ENCODE measurements at regions not wholly inside any gene's neighbourhood (a gene's known extent, or its start where the extent isn't known, plus 50 kb on each side); places are given as distances from the start of the nearest gene placed in this dataset.

- no peaks in the 10 kb centered on the region for H4K20me1 ChIP-seq (ENCODE audit: insufficient read depth)
- POLR2A ChIA-PET, result no interaction called here
- no peak for TF ChIP-seq POLR2A (IDR thresholded peaks at IDR 0.05; ENCODE audit: borderline replicate concordance, extremely low read depth, insufficient read depth, insufficient read length)
- no peak for TF ChIP-seq REST (IDR thresholded peaks at IDR 0.05; ENCODE audit: low read depth)
- TF ChIP-seq CTCF (IDR thresholded peaks at IDR 0.05 in 2 of 3, conservative IDR thresholded peaks at IDR 0.05 in 1 of 3; ENCODE audit: borderline replicate concordance in 1 of 3, insufficient read depth in 1 of 3, low read depth in 2 of 3, low read length in 2 of 3), result no peak
- TF ChIP-seq SP1 (IDR thresholded peaks at IDR 0.05; ENCODE audit: low read depth), result no peak
- TF ChIP-seq ATF3 (IDR thresholded peaks at IDR 0.05), result no peak
- TF ChIP-seq SRF (IDR thresholded peaks at IDR 0.05; ENCODE audit: low read depth), result no peak
- no peak for TF ChIP-seq EZH2phosphoT487 (IDR thresholded peaks at IDR 0.05; ENCODE audit: borderline replicate concordance)
- TF ChIP-seq, protein P1, sequence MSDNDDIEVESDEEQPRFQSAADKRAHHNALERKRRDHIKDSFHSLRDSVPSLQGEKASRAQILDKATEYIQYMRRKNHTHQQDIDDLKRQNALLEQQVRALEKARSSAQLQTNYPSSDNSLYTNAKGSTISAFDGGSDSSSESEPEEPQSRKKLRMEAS (IDR thresholded peaks at IDR 0.05), result no peak
- no peak for TF ChIP-seq JUND (IDR thresholded peaks at IDR 0.05)
- TF ChIP-seq ZFX (IDR thresholded peaks at IDR 0.05), result no peak
- no peak for TF ChIP-seq YY1 (IDR thresholded peaks at IDR 0.05; ENCODE audit: extremely low read depth, insufficient replicate concordance, low read depth, low read length)
- no peak for TF ChIP-seq EZH2 (IDR thresholded peaks at IDR 0.05)
- no peak for TF ChIP-seq POLR2AphosphoS5 (IDR thresholded peaks at IDR 0.05; ENCODE audit: low read depth, low read length)
- TF ChIP-seq ZNF274 (IDR thresholded peaks at IDR 0.05; ENCODE audit: low read depth, low read length), result no peak
- TF ChIP-seq RAD21 (IDR thresholded peaks at IDR 0.05; ENCODE audit: low read depth), result no peak
- TF ChIP-seq CBX3 (IDR thresholded peaks at IDR 0.05; ENCODE audit: low read depth), result no peak
- TF ChIP-seq ELF1 (IDR thresholded peaks at IDR 0.05; ENCODE audit: borderline replicate concordance, low read depth), result no peak
- TF ChIP-seq ZBTB33 (IDR thresholded peaks at IDR 0.05; ENCODE audit: extremely low read depth, insufficient replicate concordance, low read length), result no peak
- H3K4me2 ChIP-seq (ENCODE audit: low read length), result no peak overlapping the region
- no peak for DNase-seq (ENCODE audit: low read depth, low spot score)
- RAD21 ChIA-PET (ENCODE audit: low non-redundant PET in 1 of 2, low total read pairs in 2 of 2, uncharacterized antibody in 2 of 2, unreplicated experiment in 2 of 2), result no interaction called here
- no peaks in the 10 kb centered on the region for H3K9me2 ChIP-seq (ENCODE audit: insufficient read depth)
- H3K4me1 ChIP-seq (ENCODE audit: control insufficient read depth in 1 of 2, insufficient read depth in 2 of 2, low read length in 2 of 2), result no peaks in the 10 kb centered on the region
- no peaks in the 10 kb centered on the region for H3K9me3 ChIP-seq (ENCODE audit: control insufficient read depth in 1 of 2, insufficient read depth in 1 of 2, low read depth in 1 of 2, low read length in 2 of 2)
- CTCF ChIA-PET, result no interaction called here
- no peak for ATAC-seq
- H3K9ac ChIP-seq (ENCODE audit: low read length), result no peak overlapping the region
- no peak overlapping the region for H2AFZ ChIP-seq (ENCODE audit: low read depth, low read length, poor library complexity, severe bottlenecking)
- no peak overlapping the region for H3K4me3 ChIP-seq (replicated peaks in 1 of 2; ENCODE audit: low read depth in 1 of 2, low read length in 2 of 2)
- no peaks in the 10 kb centered on the region for H3K27me3 ChIP-seq (ENCODE audit: insufficient read depth, low read length)
- no peak overlapping the region for H3K27ac ChIP-seq (ENCODE audit: low read depth, low read length)
- intact Hi-C loops (cut with micrococcal nuclease), result no loop called here
- no peaks in the 10 kb centered on the region for H3K36me3 ChIP-seq (ENCODE audit: control insufficient read depth in 1 of 2, insufficient read depth in 2 of 2, low read length in 2 of 2)
- H3K79me2 ChIP-seq (ENCODE audit: insufficient read depth, low read length), result no peaks in the 10 kb centered on the region
- no TSS peak for BruUV-seq (replicated peaks)
Measured at GRCh38 chr13:64075543-64076271, 2660.1 kb upstream of the PCDH20 start.

Measured in HCT116 (cell line).